MM.1S (cell line): ENCODE measurements at regions not wholly inside any gene's neighbourhood (a gene's known extent, or its start where the extent isn't known, plus 50 kb on each side); places are given as distances from the start of the nearest gene placed in this dataset.

Experiments used
- CTCF ChIP-seq: fragments of 300-600 bp; sonication (generic); IDR thresholded peaks from 2 replicates; pipeline ENCODE4 v1.5.1; 2016; ENCODE audit warnings: antibody characterized with exemption, low read length, mixed read lengths
- EZH2 ChIP-seq: fragments of 300-600 bp; sonication (generic); optimal IDR thresholded peaks from 2 replicates; pipeline ENCODE3; 2017; ENCODE audit warnings: low read depth, mild to moderate bottlenecking, antibody characterized with exemption, low read length, mixed read lengths

DNA sequence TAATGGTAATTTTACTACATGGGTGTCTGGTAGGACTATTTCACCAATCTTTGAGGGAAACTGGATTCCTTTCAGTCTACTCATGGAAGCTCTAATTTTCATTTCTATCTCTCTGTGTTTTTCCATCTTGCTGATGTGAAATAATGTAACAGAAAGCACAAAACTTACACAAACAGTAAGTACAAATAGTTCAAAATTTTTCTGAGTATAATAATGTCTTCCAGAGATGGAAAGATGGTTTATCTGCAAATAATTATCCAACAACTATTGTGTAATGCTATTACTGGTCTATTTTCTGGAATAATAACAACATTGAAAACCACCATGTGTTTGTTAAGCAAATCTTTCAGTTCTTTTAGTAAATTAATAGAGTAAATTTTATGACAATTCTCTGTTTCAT lies 565.8 kb upstream of the MGMT start:
- TF ChIP-seq CTCF (no peak), EZH2 (no peak)
